WTC11 (cell line): ENCODE measurements at regions not wholly inside any gene's neighbourhood (a gene's known extent, or its start where the extent isn't known, plus 50 kb on each side); places are given as distances from the start of the nearest gene placed in this dataset.

Experiments
- ATAC-seq: fragments of 200-7000 bp; cut with Tn5 transposase; 2 replicates; pipeline ENCODE4 v1.10.0; 2021; ENCODE audit warnings: mild to moderate bottlenecking, moderate library complexity
- CTCF ChIA-PET: fragments of 300-600 bp; sonication (Branson Sonifier 250); formaldehyde crosslinking; loops from one replicate; lab custom pipeline; 2021; ENCODE audit warnings: antibody characterized with exemption; lab: Charles Lee
- POLR2A ChIA-PET: fragments of 350-600 bp; sonication (Branson Sonifier 250); formaldehyde crosslinking; loops from one replicate; lab custom pipeline; 2021; ENCODE audit warnings: antibody characterized with exemption; lab: Charles Lee
- DNase-seq: peaks from one replicate; pipeline ENCODE4 v3.0.0; 2021; ENCODE audit warnings: low spot score
- H3K27ac Mint-ChIP-seq: 2 replicates; pipeline ENCODE4 v1.8.0; 2021; ENCODE audit warnings: mixed read lengths
- H3K27me3 Mint-ChIP-seq: 2 replicates; pipeline ENCODE4 v1.8.0; 2021; ENCODE audit warnings: low read depth, mild to moderate bottlenecking, moderate library complexity, mixed read lengths
- H3K36me3 Mint-ChIP-seq: 2 replicates; pipeline ENCODE4 v1.8.0; 2021; ENCODE audit warnings: mixed read lengths
- H3K4me1 Mint-ChIP-seq: 2 replicates; pipeline ENCODE4 v1.8.0; 2022; ENCODE audit warnings: mixed read lengths
- H3K4me3 Mint-ChIP-seq: 2 replicates; pipeline ENCODE4 v1.8.0; 2021; ENCODE audit warnings: mild to moderate bottlenecking, moderate library complexity, mixed read lengths
- H3K9me3 Mint-ChIP-seq: 2 replicates; pipeline ENCODE4 v1.8.0; 2021; ENCODE audit warnings: mixed read lengths
- ATF3 ChIP-seq: sonication (generic); formaldehyde crosslinking; conservative IDR thresholded peaks from 2 replicates; pipeline ENCODE4 v1.8.1; 2022; ENCODE audit warnings: mild to moderate bottlenecking, missing genetic modification reagents
- CTCF ChIP-seq: fragments of 200-600 bp; IDR thresholded peaks from 2 replicates; pipeline ENCODE4 v1.8.0; 2022; ENCODE audit warnings: antibody characterized with exemption
- E2F5 ChIP-seq: sonication (generic); formaldehyde crosslinking; IDR thresholded peaks from 2 replicates; pipeline ENCODE4 v1.8.1; 2022; ENCODE audit warnings: mild to moderate bottlenecking, moderate library complexity, missing genetic modification reagents
- ESRRA ChIP-seq: sonication (generic); formaldehyde crosslinking; IDR thresholded peaks from 2 replicates; pipeline ENCODE4 v1.8.1; 2022; ENCODE audit warnings: mild to moderate bottlenecking, missing genetic modification reagents, borderline replicate concordance
- ETV6 ChIP-seq: sonication (generic); formaldehyde crosslinking; IDR thresholded peaks from 2 replicates; pipeline ENCODE4 v1.8.1; 2022; ENCODE audit warnings: mild to moderate bottlenecking, missing genetic modification reagents
- FOXP1 ChIP-seq: sonication (generic); formaldehyde crosslinking; IDR thresholded peaks from 2 replicates; pipeline ENCODE4 v1.8.0; 2022; ENCODE audit warnings: missing genetic modification reagents, mild to moderate bottlenecking, moderate library complexity, borderline replicate concordance
- IRF1 ChIP-seq: sonication (generic); formaldehyde crosslinking; IDR thresholded peaks from 2 replicates; pipeline ENCODE4 v1.8.0; 2023; ENCODE audit warnings: missing genetic modification reagents
- MXD4 ChIP-seq: fragments of 250-450 bp; sonication (Bioruptor Pico); IDR thresholded peaks from 2 replicates; pipeline ENCODE4 v1.8.0; 2021; ENCODE audit warnings: mild to moderate bottlenecking, moderate library complexity, borderline replicate concordance
- NFYB ChIP-seq: sonication (generic); formaldehyde crosslinking; conservative IDR thresholded peaks from 2 replicates; pipeline ENCODE4 v1.8.0; 2022; ENCODE audit warnings: low read depth, missing genetic modification reagents
- NR1H2 ChIP-seq: sonication (generic); formaldehyde crosslinking; IDR thresholded peaks from 2 replicates; pipeline ENCODE4 v1.9.0; 2021; ENCODE audit warnings: mild to moderate bottlenecking, moderate library complexity, missing genetic modification reagents
- SOX15 ChIP-seq: fragments of 250-450 bp; sonication (Bioruptor Pico); IDR thresholded peaks from 2 replicates; pipeline ENCODE4 v1.9.0; 2021; ENCODE audit warnings: mild to moderate bottlenecking
- TCF7 ChIP-seq: sonication (generic); formaldehyde crosslinking; IDR thresholded peaks from 2 replicates; pipeline ENCODE4 v1.8.0; 2022; ENCODE audit warnings: mild to moderate bottlenecking, low read depth, missing genetic modification reagents, moderate library complexity
- ZBTB21 ChIP-seq: sonication (generic); formaldehyde crosslinking; IDR thresholded peaks from 2 replicates; pipeline ENCODE4 v1.8.1; 2023; ENCODE audit warnings: mild to moderate bottlenecking, missing genetic modification reagents, borderline replicate concordance
- ZNF138 ChIP-seq: sonication (generic); formaldehyde crosslinking; conservative IDR thresholded peaks from 2 replicates; pipeline ENCODE4 v1.8.1; 2022; ENCODE audit warnings: mild to moderate bottlenecking, moderate library complexity, missing genetic modification reagents
- ZNF281 ChIP-seq: sonication (generic); formaldehyde crosslinking; IDR thresholded peaks from 2 replicates; pipeline ENCODE4 v1.8.0; 2023; ENCODE audit warnings: mild to moderate bottlenecking, missing genetic modification reagents
- ZNF425 ChIP-seq: fragments of 250-450 bp; sonication (Bioruptor Pico); conservative IDR thresholded peaks from 2 replicates; pipeline ENCODE4 v1.9.0; 2021; ENCODE audit warnings: mild to moderate bottlenecking

- no peak for TF ChIP-seq CTCF
- TF ChIP-seq ZNF281 (CRISPR knock-in tag), result no peak
- no peak for TF ChIP-seq SOX15 (CRISPR knock-in tag)
- TF ChIP-seq MXD4, result no peak
- TF ChIP-seq NR1H2 (CRISPR knock-in tag), result no peak
- no peak for TF ChIP-seq E2F5 (CRISPR knock-in tag)
- no peak for TF ChIP-seq ZBTB21 (CRISPR knock-in tag)
- TF ChIP-seq ZNF138 (CRISPR knock-in tag), result no peak
Measured at GRCh38 chr10:83919187-83919586, 220.1 kb upstream of the GHITM start (continued).

GRCh38 chr10:83921984-83922860 lies 217.1 kb upstream of the GHITM start:
- ATAC-seq, result no peak
- no peak for DNase-seq
- peaks cover 40% of the 10 kb centered on the region for H3K4me1 Mint-ChIP-seq
- no peak overlapping the region for H3K4me3 Mint-ChIP-seq
- H3K9me3 Mint-ChIP-seq, result no peaks in the 10 kb centered on the region
- POLR2A ChIA-PET, result no interaction called here
- H3K36me3 Mint-ChIP-seq, result no peaks in the 10 kb centered on the region
- TF ChIP-seq ZNF425 (CRISPR knock-in tag), result no peak
- no peak for TF ChIP-seq ATF3
- no peak for TF ChIP-seq ESRRA (CRISPR knock-in tag)
- TF ChIP-seq FOXP1, result no peak
- TF ChIP-seq MXD4, result no peak
- no peak for TF ChIP-seq ETV6 (CRISPR knock-in tag)
- no peak for TF ChIP-seq NFYB (CRISPR knock-in tag)
- no peak for TF ChIP-seq TCF7 (CRISPR knock-in tag)
- no peak for TF ChIP-seq IRF1 (CRISPR knock-in tag)
- TF ChIP-seq, all 79 proteins: peak for 0
- H3K27me3 Mint-ChIP-seq, result peaks cover 14% of the 10 kb centered on the region
- no peak overlapping the region for H3K27ac Mint-ChIP-seq
- CTCF ChIA-PET, result interaction anchor here (0.9 kb wide), 1 partner anchor 31 kb away, joined by 3 read pairs; no protein-coding TSS in a partner anchor
